ENCODE measurements at regions not wholly inside any gene's neighbourhood (a gene's known extent, or its start where the extent isn't known, plus 50 kb on each side); places are given as distances from the start of the nearest gene placed in this dataset.
"Not testable (repeated sequence)": the region's sequence is repeated elsewhere in the genome, so short reads cannot be mapped to it uniquely, and the experiment has no call there.

DNA sequence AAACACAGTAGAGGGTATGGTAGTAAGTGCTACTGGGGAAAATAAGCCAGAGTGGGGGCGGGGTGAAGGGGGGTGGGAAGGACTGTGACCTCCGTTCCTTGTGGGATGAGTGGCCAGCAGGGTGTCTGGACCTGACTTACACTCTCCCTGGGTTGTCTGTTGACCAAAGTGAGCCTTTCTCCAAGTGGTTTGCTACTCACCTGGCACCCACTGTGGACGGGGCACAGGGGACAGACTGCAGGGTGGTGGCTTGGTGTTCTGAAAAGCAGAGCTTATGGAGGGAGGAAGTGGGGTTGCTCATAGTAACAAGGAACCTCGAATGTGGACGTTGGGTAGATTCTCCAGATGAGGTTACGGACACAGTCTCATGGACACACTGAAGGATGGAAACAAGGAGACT, 94.4 kb upstream of the VRK1 start:
- Mint-ChIP-seq H3K9me3 (no peaks in the 10 kb centered on the region), H3K36me3 (no peaks in the 10 kb centered on the region), H3K27ac (no peak overlapping the region)
- no peak for DNase-seq (ENCODE audit: low spot score in 2 of 2)
- no peak for ATAC-seq

- no peak for DNase-seq (ENCODE audit: low spot score in 2 of 2)
- Mint-ChIP-seq H3K9me3 (no peaks in the 10 kb centered on the region), H3K36me3 (no peaks in the 10 kb centered on the region), H3K27ac (no peak overlapping the region)
- no peak for ATAC-seq
Measured at GRCh38 chr14:96705422-96706092, 91.6 kb upstream of the VRK1 start.

GRCh38 chr14:96706893-96707292, 90.3 kb upstream of the VRK1 start:
- H3K9me3 Mint-ChIP-seq = no peaks in the 10 kb centered on the region
- H3K27ac Mint-ChIP-seq = no peak overlapping the region
- DNase-seq (ENCODE audit: low spot score in 2 of 2) (no peak), ATAC-seq (no peak)
- H3K36me3 Mint-ChIP-seq = no peaks in the 10 kb centered on the region

GRCh38 chr14:96710060-96710666, 87.0 kb upstream of the VRK1 start:
- H3K27ac Mint-ChIP-seq = no peak overlapping the region
- ATAC-seq (no peak), DNase-seq (ENCODE audit: low spot score in 2 of 2) (no peak)
- no peaks in the 10 kb centered on the region for H3K9me3 Mint-ChIP-seq
- no peaks in the 10 kb centered on the region for H3K36me3 Mint-ChIP-seq

DNA sequence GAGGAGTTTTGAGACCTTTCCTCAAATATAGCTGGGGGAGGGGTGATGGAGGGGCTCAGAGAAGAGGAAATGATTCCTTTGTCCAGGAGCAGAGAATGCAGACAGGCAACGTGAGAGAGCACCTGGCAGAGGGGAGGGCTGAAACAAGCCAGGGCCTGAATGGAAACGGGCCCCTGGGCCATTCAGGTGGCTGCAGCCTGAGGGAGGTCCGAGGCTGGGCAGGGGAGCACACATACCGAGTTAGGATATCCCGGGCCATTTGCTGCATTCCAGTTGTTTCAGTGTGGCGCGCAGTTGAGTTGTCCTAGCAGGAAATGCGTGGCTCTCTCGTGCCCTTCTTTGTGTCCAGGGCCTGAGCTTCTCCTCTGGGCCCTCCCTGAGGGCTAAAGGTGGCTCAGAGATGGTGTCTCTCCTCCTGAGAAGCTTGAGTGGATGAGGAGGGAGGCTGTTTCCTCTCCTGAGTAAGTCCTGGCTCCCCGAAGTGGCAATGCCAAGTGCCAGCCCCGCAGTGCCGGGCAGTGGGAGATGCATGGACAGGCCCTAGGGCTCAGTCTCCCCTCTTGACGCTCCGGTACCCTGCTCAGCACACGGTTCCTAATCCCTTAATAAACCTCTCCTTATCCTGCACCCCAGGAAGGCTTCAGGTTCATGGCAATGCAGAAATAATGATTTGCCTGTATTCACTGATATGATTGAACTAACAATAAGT, 85.5 kb upstream of the VRK1 start:
- no peaks in the 10 kb centered on the region for H3K9me3 Mint-ChIP-seq

DNA sequence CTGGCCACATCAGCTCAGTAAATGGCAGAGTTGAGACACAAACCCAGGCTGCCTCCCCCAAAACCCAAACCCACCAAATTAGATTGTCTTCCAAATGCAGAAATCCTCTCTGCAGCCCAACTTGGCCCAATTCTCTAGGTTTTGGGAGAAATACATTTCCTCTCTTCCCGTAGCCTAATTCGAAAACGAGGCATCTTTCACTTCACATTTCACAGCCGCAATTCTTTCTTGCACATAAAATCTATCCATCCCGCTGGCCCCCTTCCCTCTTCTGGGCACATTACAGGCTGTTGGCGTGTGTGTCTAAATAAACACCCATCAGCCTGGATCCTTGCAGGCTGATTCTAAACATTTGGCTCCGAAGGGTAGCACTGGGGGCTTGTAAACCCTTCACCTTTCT, 83.8 kb upstream of the VRK1 start:
- no peak for ATAC-seq
- no peak for DNase-seq (ENCODE audit: low spot score in 2 of 2)
- no peaks in the 10 kb centered on the region for H3K9me3 Mint-ChIP-seq
- no peak overlapping the region for H3K27ac Mint-ChIP-seq
- H3K36me3 Mint-ChIP-seq = no peaks in the 10 kb centered on the region

More for the DNA sequence above, 85.5 kb upstream of the VRK1 start:
- DNase-seq (ENCODE audit: low spot score in 2 of 2) (no peak), ATAC-seq (no peak)
- H3K36me3 Mint-ChIP-seq = no peaks in the 10 kb centered on the region
- no peak overlapping the region for H3K27ac Mint-ChIP-seq

DNA sequence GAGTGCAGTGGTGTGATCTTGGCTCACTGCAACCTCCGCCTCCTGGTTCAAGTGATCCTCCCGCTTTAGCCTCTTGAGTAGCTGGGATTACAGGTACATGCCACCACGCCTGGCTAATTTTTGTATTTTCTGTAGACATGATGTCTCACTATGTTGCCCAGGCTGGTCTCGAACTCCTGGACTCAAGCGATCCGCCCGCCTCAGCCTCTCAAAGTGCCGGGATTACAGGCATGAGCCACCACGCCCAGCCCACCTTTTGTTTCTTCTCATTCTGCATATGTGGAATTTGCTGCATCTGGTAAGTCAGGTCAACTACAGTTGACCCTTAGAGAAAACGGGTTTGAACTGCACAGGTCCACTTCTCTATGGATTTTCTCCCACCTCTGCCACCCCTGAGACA, 82.6 kb upstream of the VRK1 start:
- H3K36me3 Mint-ChIP-seq; H3K9me3 Mint-ChIP-seq; ATAC-seq; H3K27ac Mint-ChIP-seq; DNase-seq (ENCODE audit: low spot score in 2 of 2): not testable (repeated sequence)

- no peaks in the 10 kb centered on the region for H3K9me3 Mint-ChIP-seq
- H3K36me3 Mint-ChIP-seq = no peaks in the 10 kb centered on the region
- DNase-seq (ENCODE audit: low spot score in 2 of 2) (no peak), ATAC-seq (no peak)
- no peak overlapping the region for H3K27ac Mint-ChIP-seq
Measured at GRCh38 chr14:96717116-96717515, 80.1 kb upstream of the VRK1 start.

DNA sequence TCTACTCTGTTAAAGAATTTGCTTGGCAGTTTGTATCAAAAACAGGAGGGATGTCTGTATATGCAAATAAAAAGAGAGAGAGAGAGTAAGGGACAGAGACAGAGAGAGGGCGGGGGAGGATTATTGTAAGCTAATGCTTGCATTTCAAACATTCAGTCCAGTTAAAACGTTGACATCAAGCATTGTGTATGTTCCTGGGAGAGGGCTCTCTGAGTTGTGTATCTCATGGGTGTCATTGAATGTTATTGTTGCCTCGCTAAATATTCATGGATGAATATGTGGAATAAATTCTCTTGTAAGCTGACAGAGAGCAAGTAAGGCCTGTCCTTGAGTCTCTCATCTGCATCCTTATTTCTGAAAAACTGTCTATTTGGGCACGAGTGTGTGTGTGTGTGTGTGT, 78.8 kb upstream of the VRK1 start:
- ATAC-seq = no peak
- H3K27ac Mint-ChIP-seq = no peak overlapping the region
- no peaks in the 10 kb centered on the region for H3K9me3 Mint-ChIP-seq
- DNase-seq (ENCODE audit: low spot score in 2 of 2) = no peak
- H3K36me3 Mint-ChIP-seq = no peaks in the 10 kb centered on the region

GRCh38 chr14:96720702-96721101, 76.5 kb upstream of the VRK1 start:
- H3K9me3 Mint-ChIP-seq; H3K36me3 Mint-ChIP-seq; ATAC-seq; H3K27ac Mint-ChIP-seq; DNase-seq (ENCODE audit: low spot score in 2 of 2): not testable (repeated sequence)

DNA sequence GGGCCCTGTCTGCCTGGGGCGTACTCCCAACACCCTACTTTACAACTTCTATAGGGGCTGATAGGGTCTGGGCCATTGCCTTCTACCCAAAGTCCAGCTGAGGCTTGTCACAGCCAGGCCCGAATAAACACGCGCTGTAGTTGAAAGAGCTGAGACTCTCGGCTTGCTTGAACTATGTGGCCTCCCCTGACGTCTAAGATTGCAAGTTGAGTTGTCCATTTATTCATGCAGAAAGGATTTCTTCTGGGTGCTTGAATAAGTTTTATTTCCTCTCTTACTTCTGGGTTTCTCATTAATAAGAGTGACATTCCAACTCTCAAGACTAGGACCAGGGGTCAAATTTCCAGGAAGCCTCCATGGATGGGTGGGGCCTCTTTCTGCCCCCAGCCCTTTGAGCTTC, 74.4 kb upstream of the VRK1 start:
- no peak overlapping the region for H3K27ac Mint-ChIP-seq
- H3K9me3 Mint-ChIP-seq = no peaks in the 10 kb centered on the region
- DNase-seq (ENCODE audit: low spot score in 2 of 2) (no peak), ATAC-seq (no peak)
- no peaks in the 10 kb centered on the region for H3K36me3 Mint-ChIP-seq

DNA sequence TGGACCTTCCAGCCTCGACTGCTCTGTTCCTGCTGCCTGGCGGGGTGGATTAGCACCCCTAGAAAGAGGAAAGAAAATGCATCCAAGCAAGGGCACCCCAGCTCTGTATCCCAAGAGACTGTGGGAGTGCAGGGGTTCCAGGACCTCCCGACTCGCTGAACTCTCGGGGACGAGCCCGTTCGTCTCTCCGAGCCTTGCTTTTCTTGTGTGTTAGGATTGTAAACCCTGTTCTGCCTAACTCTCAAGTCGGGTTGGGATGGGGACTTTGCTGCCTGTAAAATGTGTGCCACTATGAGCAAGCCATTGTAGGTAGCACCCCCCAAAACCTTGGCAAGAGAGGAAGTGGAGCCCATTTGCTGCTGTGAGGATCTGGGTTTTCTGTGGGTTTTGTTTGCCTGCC, 73.2 kb upstream of the VRK1 start:
- ATAC-seq (no peak), DNase-seq (ENCODE audit: low spot score in 2 of 2) (no peak)
- Mint-ChIP-seq H3K27ac (no peak overlapping the region), H3K9me3 (no peaks in the 10 kb centered on the region), H3K36me3 (no peaks in the 10 kb centered on the region)

DNA sequence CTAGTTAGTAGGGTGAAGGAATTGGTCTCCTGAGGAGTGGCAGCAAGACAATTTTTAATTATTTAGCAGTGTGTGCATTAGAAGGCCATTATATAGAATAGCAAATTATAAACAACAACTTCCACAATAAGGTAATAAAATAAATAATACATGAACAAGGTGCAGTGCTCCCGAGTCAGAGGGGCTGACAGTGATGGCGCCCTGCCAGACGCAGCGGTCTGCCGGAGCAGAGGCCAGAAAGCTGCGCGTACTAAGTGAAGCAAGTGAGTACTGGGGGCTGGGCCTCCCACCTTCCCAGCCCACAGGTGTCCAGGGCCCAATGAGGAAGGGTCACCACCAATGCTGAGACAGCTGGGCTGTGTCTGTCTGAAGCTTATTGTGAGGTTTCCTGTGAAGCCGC, 72.0 kb upstream of the VRK1 start:
- ATAC-seq (no peak), DNase-seq (ENCODE audit: low spot score in 2 of 2) (no peak)
- peak overlapping the region in 1 of 2 donors; percentile 52 for H3K27ac Mint-ChIP-seq
- no peaks in the 10 kb centered on the region for H3K9me3 Mint-ChIP-seq
- no peaks in the 10 kb centered on the region for H3K36me3 Mint-ChIP-seq

DNA sequence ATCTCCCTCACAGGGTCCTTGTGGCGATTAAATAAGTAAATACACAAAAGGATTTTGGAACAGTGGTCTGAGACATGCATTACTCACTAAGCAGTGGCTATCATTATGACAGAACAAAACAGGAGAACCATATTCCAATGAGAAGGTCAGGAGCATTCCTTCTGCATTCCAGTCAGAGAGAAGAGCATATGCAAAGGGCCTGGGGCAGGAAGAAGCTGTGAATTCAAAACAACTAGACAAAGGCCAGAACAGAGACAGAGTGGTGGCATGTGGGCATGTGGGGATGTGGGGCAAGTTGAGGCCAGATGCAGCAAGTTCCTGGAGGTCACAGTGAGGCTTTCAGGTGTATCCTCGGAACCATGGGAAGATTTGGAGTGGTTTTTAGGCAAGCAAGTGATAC, 70.1 kb upstream of the VRK1 start:
- no peak for ATAC-seq
- Mint-ChIP-seq H3K36me3 (no peaks in the 10 kb centered on the region), H3K27ac (no peak overlapping the region), H3K9me3 (no peaks in the 10 kb centered on the region)
- no peak for DNase-seq (ENCODE audit: low spot score in 2 of 2)

DNA sequence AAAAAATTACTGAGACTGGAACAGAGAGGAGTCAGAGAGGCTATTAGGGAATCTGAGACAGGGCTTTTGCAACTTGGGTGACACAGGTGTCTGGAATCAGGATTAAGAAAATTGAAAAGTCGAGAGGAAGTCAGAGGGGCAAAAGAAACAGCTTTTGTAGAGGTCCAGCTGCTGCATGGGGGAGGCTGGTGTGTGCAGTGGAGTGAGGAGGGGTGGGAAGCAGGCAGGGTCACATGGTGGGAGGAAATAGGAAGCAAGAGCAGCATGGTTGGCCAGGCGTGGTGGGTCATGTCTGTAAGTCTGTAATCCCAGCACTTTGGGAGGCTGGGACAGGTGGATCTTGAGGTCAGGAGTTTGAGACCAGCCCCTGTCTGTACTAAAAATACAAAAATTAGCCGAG, 69.7 kb upstream of the VRK1 start:
- DNase-seq (ENCODE audit: low spot score in 2 of 2) (no peak), ATAC-seq (no peak)
- no peaks in the 10 kb centered on the region for H3K36me3 Mint-ChIP-seq
- no peaks in the 10 kb centered on the region for H3K9me3 Mint-ChIP-seq
- H3K27ac Mint-ChIP-seq = no peak overlapping the region

GRCh38 chr14:96727980-96728717, 69.0 kb upstream of the VRK1 start:
- DNase-seq (ENCODE audit: low spot score in 2 of 2) (no peak), ATAC-seq (no peak)
- H3K27ac Mint-ChIP-seq = no peak overlapping the region
- no peaks in the 10 kb centered on the region for H3K36me3 Mint-ChIP-seq
- H3K9me3 Mint-ChIP-seq = no peaks in the 10 kb centered on the region

- DNase-seq (ENCODE audit: low spot score in 2 of 2) = no peak
- H3K9me3 Mint-ChIP-seq = no peaks in the 10 kb centered on the region
- ATAC-seq = no peak
- H3K36me3 Mint-ChIP-seq = no peaks in the 10 kb centered on the region
- no peak overlapping the region for H3K27ac Mint-ChIP-seq
Measured at GRCh38 chr14:96729889-96730288, 67.3 kb upstream of the VRK1 start.

All from activated naive CD4-positive, alpha-beta T cell treated with anti-CD3 and anti-CD28 coated beads, Interleukin-2, amount 50 U/mL, for 72 hours (primary cell).